ENCODE measurements at regions not wholly inside any gene's neighbourhood (a gene's known extent, or its start where the extent isn't known, plus 50 kb on each side); places are given as distances from the start of the nearest gene placed in this dataset.
A peak's percentile ranks its signal among the peaks of the same experiment; 100 is the strongest.
"Not testable (repeated sequence)": the region's sequence is repeated elsewhere in the genome, so short reads cannot be mapped to it uniquely, and the experiment has no call there.

- ATAC-seq (ENCODE audit: low FRiP score in 2 of 2) (peak; percentile 31 to 72), DNase-seq (peak in 1 of 2 donors; percentile 53)
- not testable (repeated sequence) for H3K36me3 ChIP-seq, H3K9me3 ChIP-seq, H3K4me3 ChIP-seq, H3K27me3 ChIP-seq
- TF ChIP-seq POLR2AphosphoS5 (IDR thresholded peaks at IDR 0.05) = peak in 1 of 2 donors; percentile 28
- H3K4me1 ChIP-seq = peaks cover 0 to 22% (median 12%) of the 10 kb centered on the region in 4 donors
- 49% methylated on average over 16 of the region's 18 CpGs; no CpG with 5 or more reads in 1 of the 2 donors for WGBS, 2 donors
- peak overlapping the region; percentile 24 to 69 (median 34) for H3K27ac ChIP-seq
Measured at GRCh38 chr16:29129458-29130038, 144.7 kb downstream of the LAT start.

GRCh38 chr16:29128732-29129457 is 144.0 kb downstream of the LAT start:
- H3K4me1 ChIP-seq = peaks cover 0 to 22% (median 12%) of the 10 kb centered on the region in 4 donors
- WGBS, 2 donors = 71% methylated on average over 17 of the region's 20 CpGs; no CpG with 5 or more reads in 1 of the 2 donors
- H3K9me3 ChIP-seq; H3K27ac ChIP-seq; H3K36me3 ChIP-seq; H3K4me3 ChIP-seq; DNase-seq; ATAC-seq (ENCODE audit: low FRiP score in 2 of 2); H3K27me3 ChIP-seq: not testable (repeated sequence)

- WGBS, 2 donors = 89 to 93% methylated on average over 6 to 27 of the region's 29 CpGs
- H3K36me3 ChIP-seq; H3K27me3 ChIP-seq; H3K27ac ChIP-seq; ATAC-seq (ENCODE audit: low FRiP score in 2 of 2); H3K4me3 ChIP-seq; DNase-seq; H3K9me3 ChIP-seq: not testable (repeated sequence)
- peaks cover 0 to 22% (median 12%) of the 10 kb centered on the region in 4 donors for H3K4me1 ChIP-seq
Measured at GRCh38 chr16:29127806-29128420, 143.1 kb downstream of the LAT start.

DNA sequence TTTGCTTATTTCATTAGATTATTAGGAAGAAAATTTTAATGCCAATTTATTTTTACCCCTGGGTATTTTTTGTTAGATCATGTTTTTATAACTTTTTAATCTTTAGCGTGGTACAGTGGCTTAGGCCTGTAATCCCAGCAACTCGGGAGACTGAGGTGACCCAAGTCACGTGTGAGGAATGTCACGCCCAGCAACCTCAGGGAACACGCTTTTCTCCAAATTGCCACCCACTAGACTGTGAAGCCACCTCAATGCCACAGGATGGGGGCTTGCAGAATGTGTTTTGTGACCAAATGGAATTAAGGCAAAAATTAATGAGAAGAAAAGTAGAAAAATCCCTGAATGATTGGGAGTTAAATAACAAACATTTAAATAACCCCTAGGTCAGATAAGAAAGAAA is 141.8 kb downstream of the LAT start:
- Histone ChIP-seq H3K4me3 (no peak overlapping the region), H3K27ac (peak overlapping the region in 2 of 4 donors; percentile 57 to 63), H3K36me3 (no peaks in the 10 kb centered on the region), H3K4me1 (peaks cover 0 to 20% (median 11%) of the 10 kb centered on the region in 4 donors), H3K27me3 (no peaks in the 10 kb centered on the region), H3K9me3 (no peaks in the 10 kb centered on the region)
- ATAC-seq (ENCODE audit: low FRiP score in 2 of 2) (no peak), DNase-seq (no peak)
- 64 to 66% methylated on average over 5 of the region's 5 CpGs for WGBS, 2 donors
- TF ChIP-seq, protein P1, sequence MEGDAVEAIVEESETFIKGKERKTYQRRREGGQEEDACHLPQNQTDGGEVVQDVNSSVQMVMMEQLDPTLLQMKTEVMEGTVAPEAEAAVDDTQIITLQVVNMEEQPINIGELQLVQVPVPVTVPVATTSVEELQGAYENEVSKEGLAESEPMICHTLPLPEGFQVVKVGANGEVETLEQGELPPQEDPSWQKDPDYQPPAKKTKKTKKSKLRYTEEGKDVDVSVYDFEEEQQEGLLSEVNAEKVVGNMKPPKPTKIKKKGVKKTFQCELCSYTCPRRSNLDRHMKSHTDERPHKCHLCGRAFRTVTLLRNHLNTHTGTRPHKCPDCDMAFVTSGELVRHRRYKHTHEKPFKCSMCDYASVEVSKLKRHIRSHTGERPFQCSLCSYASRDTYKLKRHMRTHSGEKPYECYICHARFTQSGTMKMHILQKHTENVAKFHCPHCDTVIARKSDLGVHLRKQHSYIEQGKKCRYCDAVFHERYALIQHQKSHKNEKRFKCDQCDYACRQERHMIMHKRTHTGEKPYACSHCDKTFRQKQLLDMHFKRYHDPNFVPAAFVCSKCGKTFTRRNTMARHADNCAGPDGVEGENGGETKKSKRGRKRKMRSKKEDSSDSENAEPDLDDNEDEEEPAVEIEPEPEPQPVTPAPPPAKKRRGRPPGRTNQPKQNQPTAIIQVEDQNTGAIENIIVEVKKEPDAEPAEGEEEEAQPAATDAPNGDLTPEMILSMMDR (IDR thresholded peaks at IDR 0.05) = no peak
- TF ChIP-seq POLR2AphosphoS5 (IDR thresholded peaks at IDR 0.05) (no peak), POLR2A (IDR thresholded peaks at IDR 0.05) (no peak), EP300 (IDR thresholded peaks at IDR 0.05) (no peak)

DNA sequence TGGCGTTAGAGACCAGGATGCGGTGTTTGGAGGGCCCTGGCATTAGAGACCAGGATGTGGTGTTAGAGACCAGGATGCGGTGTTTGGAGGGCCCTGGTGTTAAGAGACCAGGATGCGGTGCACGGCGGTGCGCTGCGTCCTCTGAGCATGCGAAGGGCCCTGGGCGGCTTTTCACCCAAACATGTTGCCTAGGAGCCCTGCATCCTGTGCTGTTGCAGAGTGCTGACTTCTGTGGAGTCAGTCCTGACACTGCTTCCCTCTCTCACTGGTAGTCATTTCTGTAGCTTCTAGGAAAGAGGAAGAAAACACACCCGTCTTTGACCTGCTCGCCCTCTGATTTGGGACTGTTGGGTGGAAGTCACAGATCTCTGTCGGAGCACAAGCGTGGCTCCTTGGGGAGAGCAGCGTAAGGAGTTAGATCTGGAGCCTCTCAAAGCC is 141.2 kb downstream of the LAT start:
- no peak overlapping the region for H3K4me3 ChIP-seq
- 84 to 85% methylated on average over 13 to 15 of the region's 15 CpGs for WGBS, 2 donors
- H3K9me3 ChIP-seq = no peaks in the 10 kb centered on the region
- ATAC-seq (ENCODE audit: low FRiP score in 2 of 2) = peak; percentile 56 to 71
- H3K27me3 ChIP-seq = no peaks in the 10 kb centered on the region
- peaks cover 0 to 15% (median 11%) of the 10 kb centered on the region in 4 donors for H3K4me1 ChIP-seq
- peak in 1 of 2 donors; percentile 57 for DNase-seq
- H3K36me3 ChIP-seq = no peaks in the 10 kb centered on the region
- H3K27ac ChIP-seq = peak overlapping the region in 3 of 4 donors; percentile 46 to 63 (median 57)
- TF ChIP-seq, protein P1 (IDR thresholded peaks at IDR 0.05) = no peak
- TF ChIP-seq EP300 (IDR thresholded peaks at IDR 0.05) (no peak), POLR2A (IDR thresholded peaks at IDR 0.05) (peak in 1 of 4 donors; percentile 27)

GRCh38 chr16:29124828-29125227 is 140.0 kb downstream of the LAT start:
- H3K27me3 ChIP-seq = no peaks in the 10 kb centered on the region
- WGBS, 2 donors = 89 to 92% methylated on average over 8 of the region's 8 CpGs
- H3K4me1 ChIP-seq = peaks cover 0 to 7% (median 5%) of the 10 kb centered on the region in 4 donors
- DNase-seq (no peak), ATAC-seq (ENCODE audit: low FRiP score in 2 of 2) (no peak)
- no peaks in the 10 kb centered on the region for H3K9me3 ChIP-seq
- no peak overlapping the region for H3K4me3 ChIP-seq
- no peak overlapping the region for H3K27ac ChIP-seq
- TF ChIP-seq POLR2AphosphoS5 (IDR thresholded peaks at IDR 0.05) = no peak
- TF ChIP-seq EP300 (IDR thresholded peaks at IDR 0.05) = no peak
- TF ChIP-seq POLR2A (IDR thresholded peaks at IDR 0.05) = no peak
- TF ChIP-seq, protein P1 (IDR thresholded peaks at IDR 0.05) = no peak
- no peaks in the 10 kb centered on the region for H3K36me3 ChIP-seq

- not testable (repeated sequence) for H3K4me1 ChIP-seq; H3K36me3 ChIP-seq; H3K27me3 ChIP-seq; ATAC-seq (ENCODE audit: low FRiP score in 2 of 2); H3K4me3 ChIP-seq; H3K27ac ChIP-seq; H3K9me3 ChIP-seq; DNase-seq
- 95% methylated on average over 7 of the region's 7 CpGs for WGBS, 2 donors
Measured at GRCh38 chr16:29124162-29124561, 139.3 kb downstream of the LAT start.

DNA sequence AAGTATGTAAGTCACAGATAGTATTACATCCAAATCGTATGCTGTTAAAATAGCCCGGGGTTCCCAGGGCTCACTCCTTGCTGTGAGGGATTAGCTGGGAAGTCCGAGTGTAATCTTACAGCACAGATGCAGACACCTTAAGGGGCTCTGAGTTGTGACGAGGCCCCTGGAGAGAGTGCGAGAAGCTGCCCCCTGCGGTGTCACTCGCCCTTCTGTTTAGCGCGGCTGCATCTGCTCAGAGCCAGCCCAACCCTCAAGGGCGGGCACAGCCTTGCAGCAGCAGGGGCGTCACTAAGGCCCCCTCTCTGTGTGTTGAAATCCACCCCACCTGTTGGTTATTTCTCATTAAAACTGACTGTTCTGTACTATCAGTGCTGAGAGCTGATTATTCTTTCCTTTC is 135.8 kb downstream of the LAT start:
- not testable (repeated sequence) for H3K4me3 ChIP-seq; ATAC-seq (ENCODE audit: low FRiP score in 2 of 2)

More for the DNA sequence above, 135.8 kb downstream of the LAT start:
- not testable (repeated sequence) for H3K27me3 ChIP-seq, H3K4me1 ChIP-seq, H3K9me3 ChIP-seq, DNase-seq, H3K27ac ChIP-seq
- peaks cover 0 to 14% (median 3%) of the 10 kb centered on the region in 4 donors for H3K36me3 ChIP-seq
- WGBS, 2 donors = 84 to 86% methylated on average over 10 to 11 of the region's 11 CpGs
